Pancreas (tissue), 10 donors: ENCODE measurements at regions not wholly inside any gene's neighbourhood (a gene's known extent, or its start where the extent isn't known, plus 50 kb on each side); places are given as distances from the start of the nearest gene placed in this dataset.
"Not testable (repeated sequence)": the region's sequence is repeated elsewhere in the genome, so short reads cannot be mapped to it uniquely, and the experiment has no call there.

Experiments
- ATAC-seq, 4 donors: fragments of 200-7000 bp; cut with Tn5 transposase; one replicate each; pipeline versions ENCODE4 v1.8.0 to v1.9.1; 2020; ENCODE audit warnings: mild to moderate bottlenecking in 4 of 4, moderate library complexity in 4 of 4
- DNase-seq, 6 donors: peaks; one replicate each; pipeline ENCODE4 v3.0.0-alpha.2; 2020
- FAIRE-seq: peaks from 2 replicates; lab custom pipeline; 2012; peaks lifted over from hg19 to GRCh38; lab: Jason Lieb, UNC
- H3K27ac ChIP-seq, 4 donors: fragments of 200-600 bp; sonication (generic); 1 replicate in 3 of 4; 2 replicates in 1 of 4; pipeline versions ENCODE4 v1.5.0 to v1.8.0; 2020
- H3K27me3 ChIP-seq, 4 donors: fragments of 200-600 bp; one replicate each; pipeline ENCODE4 v1.8.0; 2021
- H3K36me3 ChIP-seq, 3 donors: fragments of 200-600 bp; sonication (generic) in 1 of 3; one replicate each; pipeline versions ENCODE4 v1.5.0 to v1.8.0; 2020 to 2021
- H3K4me1 ChIP-seq, 3 donors: fragments of 200-600 bp; one replicate each; pipeline ENCODE4 v1.8.0; 2021
- H3K4me3 ChIP-seq, 4 donors: fragments of 200-600 bp; sonication (generic) in 2 of 4; one replicate each; pipeline versions ENCODE4 v1.5.0 to v1.8.0; 2020 to 2021
- H3K9me3 ChIP-seq, 4 donors: fragments of 200-600 bp; one replicate each; pipeline ENCODE4 v1.8.0; 2021
- CTCF ChIP-seq, 4 donors: fragments of 200-600 bp; sonication (generic) in 3 of 4; IDR thresholded peaks; one replicate each; pipeline versions ENCODE4 v1.5.0 to v1.8.0; 2021; ENCODE audit warnings: antibody characterized with exemption in 4 of 4
- WGBS, 2 donors: extraction: QIAGEN DNeasy Blood & Tissue Kit; methylation state at CpG; one replicate each; pipeline ENCODE4 v1.1.7; 2013; 5-methylcytosine and 5-hydroxymethylcytosine counted together
- intact Hi-C, 3 donors: fragments of 100-400 bp; cut with DNase I; formaldehyde crosslinking; loops; one replicate each; pipeline versions ENCODE4 v1.11.1 to v1.14.2; 2022
- donor health status: healthy with polysubstance abuse.
- donor health status: DM: no; HTN: no; CAD: no; lungs with moderate emphysema.
- donor health status: DM: no; HTN: no; CAD: no.
- donor health status: control.
- donor health status: control.
- donor health status: Bipolar disorder and iron deficiency.
- donor health status: DM: yes; HTN: yes; CAD: no.
- donor health status: DM: no; HTN: no; CAD: no.
- donor health status: DM: no; HTN: no; CAD: no.
- donor health status: DM: yes; HTN: yes; CAD: no.

- FAIRE-seq, H3K4me1 ChIP-seq, H3K9me3 ChIP-seq, ATAC-seq, intact Hi-C loops, H3K36me3 ChIP-seq, H3K27ac ChIP-seq, H3K27me3 ChIP-seq, H3K4me3 ChIP-seq: not testable (repeated sequence)
- peak in 1 of 6 donors; percentile 21 for DNase-seq
- WGBS, 2 donors: 36 to 52% methylated on average over 2 of the region's 2 CpGs
Observed at GRCh38 chr2:89756616-89757015, 1065.1 kb downstream of the RPIA start.

GRCh38 chr2:89758332-89759026 lies 1067.0 kb downstream of the RPIA start:
- H3K27ac ChIP-seq, H3K36me3 ChIP-seq, intact Hi-C loops, FAIRE-seq, H3K4me1 ChIP-seq, ATAC-seq, H3K4me3 ChIP-seq, H3K9me3 ChIP-seq, H3K27me3 ChIP-seq: not testable (repeated sequence)
- 43 to 52% methylated on average over 14 of the region's 14 CpGs for WGBS, 2 donors
- peak in 1 of 6 donors; percentile 12 for DNase-seq

- intact Hi-C loops, H3K4me3 ChIP-seq, ATAC-seq, H3K27me3 ChIP-seq, H3K9me3 ChIP-seq, H3K27ac ChIP-seq, H3K36me3 ChIP-seq, FAIRE-seq, H3K4me1 ChIP-seq: not testable (repeated sequence)
- 60 to 80% methylated on average over 5 to 6 of the region's 6 CpGs for WGBS, 2 donors
- DNase-seq: peak in 2 of 6 donors; percentile 12 to 32
Observed at GRCh38 chr2:89760762-89761161, 1069.3 kb downstream of the RPIA start.

GRCh38 chr2:89761171-89761570 lies 1069.7 kb downstream of the RPIA start:
- H3K27me3 ChIP-seq, DNase-seq, H3K9me3 ChIP-seq, H3K27ac ChIP-seq, H3K4me3 ChIP-seq, H3K36me3 ChIP-seq, ATAC-seq, intact Hi-C loops, H3K4me1 ChIP-seq, FAIRE-seq: not testable (repeated sequence)
- 32 to 43% methylated on average over 2 of the region's 2 CpGs for WGBS, 2 donors

- WGBS, 2 donors: 59 to 75% methylated on average over 4 of the region's 4 CpGs
- intact Hi-C loops, FAIRE-seq, H3K9me3 ChIP-seq, H3K4me1 ChIP-seq, H3K36me3 ChIP-seq, H3K27me3 ChIP-seq, H3K4me3 ChIP-seq, H3K27ac ChIP-seq, ATAC-seq: not testable (repeated sequence)
- peak in 1 of 6 donors; percentile 16 for DNase-seq
Observed at GRCh38 chr2:89761863-89762262, 1070.4 kb downstream of the RPIA start.

GRCh38 chr2:89762461-89763253 lies 1071.2 kb downstream of the RPIA start:
- WGBS, 2 donors: 75 to 82% methylated on average over 13 of the region's 13 CpGs
- FAIRE-seq: not testable (repeated sequence)
- peak in 2 of 6 donors; percentile 52 to 59 for DNase-seq

GRCh38 chr2:89763254-89763580 lies 1071.7 kb downstream of the RPIA start:
- Histone ChIP-seq H3K36me3 (no peaks in the 10 kb centered on the region), H3K9me3 (no peaks in the 10 kb centered on the region), H3K27me3 (peaks cover 0 to 14% (median 2%) of the 10 kb centered on the region in 4 donors), H3K27ac (no peak overlapping the region), H3K4me3 (no peak overlapping the region), H3K4me1 (no peaks in the 10 kb centered on the region)
- WGBS, 2 donors: 67 to 75% methylated on average over 17 of the region's 17 CpGs
- DNase-seq (peak in 5 of 6 donors; percentile 14 to 82 (median 24)), ATAC-seq (no peak), FAIRE-seq (no peak)
- no peak for TF ChIP-seq CTCF (IDR thresholded peaks at IDR 0.05)
- intact Hi-C loops: no loop called here

More at GRCh38 chr2:89762461-89763253, 1071.2 kb downstream of the RPIA start:
- intact Hi-C loops, H3K4me3 ChIP-seq, H3K27ac ChIP-seq, H3K27me3 ChIP-seq, H3K4me1 ChIP-seq, H3K36me3 ChIP-seq, ATAC-seq, H3K9me3 ChIP-seq: not testable (repeated sequence)
